HepG2 (cell line): ENCODE measurements at regions not wholly inside any gene's neighbourhood (a gene's known extent, or its start where the extent isn't known, plus 50 kb on each side); places are given as distances from the start of the nearest gene placed in this dataset.

Source experiments
- ATAC-seq: fragments of 200-7000 bp; cut with Tn5 transposase; 3 replicates; pipeline ENCODE4 v1.9.1; 2020; ENCODE audit warnings: mild to moderate bottlenecking, moderate library complexity
- BruUV-seq: library from RNA; stranded (reverse); fragments of 400-500 nt; replicated peaks from 2 replicates; lab custom pipeline; 2021; lab: Mats Ljungman, UMichigan
- CTCF ChIA-PET: fragments of 300-600 bp; formaldehyde crosslinking; extraction: SDS; loops from one replicate; lab custom pipeline; 2021; ENCODE audit warnings: low total read pairs, inconsistent platforms, low intra/inter-chr PET ratio; lab: Yijun Ruan, JAX
- POLR2A ChIA-PET: fragments of 350-600 bp; sonication (Branson Sonifier 250); formaldehyde crosslinking; loops from one replicate; lab custom pipeline; 2020; ENCODE audit warnings: antibody characterized with exemption, inconsistent platforms; lab: Yijun Ruan, JAX
- DNase-seq: peaks from one replicate; pipeline ENCODE4 v3.0.0-alpha.2; 2015; ENCODE audit warnings: low spot score
- FAIRE-seq: peaks from 3 replicates; lab custom pipeline; 2011; peaks lifted over from hg19 to GRCh38; lab: Jason Lieb, UNC
- H2AFZ ChIP-seq: one replicate; pipeline ENCODE4 v1.6.1; 2011; ENCODE audit warnings: low read length, inconsistent platforms
- H3K27ac ChIP-seq: fragments of 300-600 bp; 3 replicates; pipeline ENCODE4 v1.8.0; 2011; ENCODE audit warnings: mixed run types, mild to moderate bottlenecking, mixed read lengths, low read length, inconsistent platforms; ENCODE audit not compliant: insufficient read depth; ENCODE audit errors: extremely low read length
- H3K27me3 ChIP-seq, 2 experiments: fragments of 200-600 bp in 1 of 2; 2 replicates in 1 of 2; 3 replicates in 1 of 2; pipeline versions ENCODE4 v1.6.0 to v1.8.0; 2011; ENCODE audit warnings: low read length in 2 of 2, mild to moderate bottlenecking in 2 of 2, moderate library complexity in 2 of 2, inconsistent platforms in 1 of 2; ENCODE audit not compliant: insufficient read depth in 2 of 2, control insufficient read depth in 1 of 2
- H3K36me3 ChIP-seq, 2 experiments: fragments of 200-600 bp in 1 of 2; replicated peaks in 1 of 2; 2 replicates in 1 of 2; 3 replicates in 1 of 2; pipeline versions ENCODE4 v1.5.1 to v1.8.0; 2011; ENCODE audit warnings: low read length in 2 of 2, inconsistent platforms in 1 of 2; ENCODE audit not compliant: insufficient read depth in 2 of 2, control insufficient read depth in 1 of 2
- H3K4me1 ChIP-seq: 2 replicates; pipeline ENCODE4 v1.5.1; 2012; ENCODE audit warnings: low read length, inconsistent platforms; ENCODE audit not compliant: insufficient read depth
- H3K4me2 ChIP-seq: 2 replicates; pipeline ENCODE4 v1.6.0; 2011; ENCODE audit warnings: low read depth, low read length, inconsistent platforms
- H3K4me3 ChIP-seq, 3 experiments: fragments of 200-600 bp in 1 of 3; sonication (generic), shearing (Covaris generic) in 1 of 3; replicated peaks in 1 of 3; 2 replicates each; pipeline ENCODE4 v1.5.1; 2011 to 2016; ENCODE audit warnings: low read length in 3 of 3, inconsistent platforms in 2 of 3, low read depth in 2 of 3, mild to moderate bottlenecking in 2 of 3, control low read depth in 1 of 3, mixed read lengths in 1 of 3; ENCODE audit not compliant: insufficient read depth in 1 of 3
- H3K79me2 ChIP-seq: one replicate; pipeline ENCODE4 v1.6.1; 2011; ENCODE audit warnings: low read length, inconsistent platforms; ENCODE audit not compliant: insufficient read depth
- H3K9ac ChIP-seq: 2 replicates; pipeline ENCODE4 v1.6.0; 2011; ENCODE audit warnings: mild to moderate bottlenecking, low read depth, low read length, inconsistent platforms; ENCODE audit not compliant: insufficient read depth
- H3K9me3 ChIP-seq: 2 replicates; pipeline ENCODE4 v1.5.1; 2012; ENCODE audit warnings: mild to moderate bottlenecking, low read length
- H4K20me1 ChIP-seq: 2 replicates; pipeline ENCODE4 v1.6.0; 2011; ENCODE audit warnings: inconsistent platforms, mild to moderate bottlenecking, low read length, moderate library complexity; ENCODE audit not compliant: insufficient read depth
- CENPX ChIP-seq: sonication (generic); formaldehyde crosslinking; IDR thresholded peaks from 2 replicates; pipeline ENCODE4 v1.9.0; 2021; ENCODE audit warnings: mild to moderate bottlenecking, missing genetic modification reagents, moderate library complexity
- GZF1 ChIP-seq: sonication (generic); formaldehyde crosslinking; IDR thresholded peaks from 2 replicates; pipeline ENCODE4 v1.5.1; 2020; ENCODE audit warnings: mild to moderate bottlenecking, missing genetic modification reagents
- SATB2 ChIP-seq: sonication (generic); formaldehyde crosslinking; IDR thresholded peaks from 2 replicates; pipeline ENCODE4 v1.5.0; 2020; ENCODE audit warnings: missing genetic modification reagents
- SKI ChIP-seq: fragments of 450-650 bp; IDR thresholded peaks from one replicate; pipeline ENCODE4 v1.6.1; 2018; ENCODE audit warnings: mild to moderate bottlenecking; ENCODE audit not compliant: partially characterized antibody
- TCF7 ChIP-seq: sonication (generic); IDR thresholded peaks from 2 replicates; pipeline ENCODE4 v1.6.1; 2016; ENCODE audit warnings: antibody characterized with exemption, low read depth
- THAP11 ChIP-seq: IDR thresholded peaks from 2 replicates; pipeline ENCODE4 v1.6.1; 2016; ENCODE audit warnings: missing biosample characterization, missing genetic modification reagents
- TP53 ChIP-seq: sonication (generic); formaldehyde crosslinking; conservative IDR thresholded peaks from 2 replicates; pipeline ENCODE4 v1.4.0; 2020; ENCODE audit warnings: missing genetic modification reagents
- WGBS: methylation state at CpG from one replicate; pipeline ENCODE4 v1.1.6; 2017; ENCODE audit warnings: low lambda C conversion rate; 5-methylcytosine and 5-hydroxymethylcytosine counted together
- in situ Hi-C: cut with HindIII; loops from 2 replicates; pipeline ENCODE4 v1.10.0; 2017; ENCODE audit warnings: low pct_unique_long_range_greater_than_20kb; ENCODE audit not compliant: extremely low pct_ligation_motif_present
- intact Hi-C: fragments of 100-400 bp; cut with micrococcal nuclease; formaldehyde crosslinking; loops from one replicate; pipeline ENCODE4 v1.10.0; 2022; ENCODE audit not compliant: unreplicated experiment
- TF ChIP-seq, protein P1 (sequence below): IDR thresholded peaks from 2 replicates; pipeline ENCODE4 v1.4.0; 2020; ENCODE audit warnings: mild to moderate bottlenecking, missing genetic modification reagents
- TF ChIP-seq, protein P2 (sequence below): fragments of 450-650 bp; IDR thresholded peaks from 2 replicates; pipeline ENCODE4 v1.6.1; 2016
- TF ChIP-seq, protein P3 (sequence below): sonication (generic); formaldehyde crosslinking; IDR thresholded peaks from 2 replicates; pipeline ENCODE4 v1.4.0; 2020; ENCODE audit warnings: missing genetic modification reagents, mild to moderate bottlenecking, borderline replicate concordance

DNA sequence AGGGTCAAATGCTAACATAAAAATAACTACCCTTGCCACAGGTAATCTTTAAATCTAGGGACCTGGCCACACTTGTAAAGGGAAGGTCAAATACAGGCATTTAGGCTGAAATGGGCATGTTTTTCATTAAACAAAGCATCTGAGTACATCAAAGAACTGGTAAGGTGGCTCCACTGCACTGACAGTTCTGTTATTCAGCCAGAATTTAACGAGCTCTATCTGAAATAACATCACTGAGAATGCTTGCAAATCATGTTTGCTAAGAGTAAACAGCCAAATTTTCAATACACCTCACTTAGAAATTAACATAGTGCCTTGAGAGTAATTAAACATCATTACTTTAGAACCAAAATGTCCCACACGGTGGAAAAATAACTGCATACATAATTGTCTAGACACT, 118.9 kb downstream of the MTHFS start (continued):
- TF ChIP-seq, protein P1, sequence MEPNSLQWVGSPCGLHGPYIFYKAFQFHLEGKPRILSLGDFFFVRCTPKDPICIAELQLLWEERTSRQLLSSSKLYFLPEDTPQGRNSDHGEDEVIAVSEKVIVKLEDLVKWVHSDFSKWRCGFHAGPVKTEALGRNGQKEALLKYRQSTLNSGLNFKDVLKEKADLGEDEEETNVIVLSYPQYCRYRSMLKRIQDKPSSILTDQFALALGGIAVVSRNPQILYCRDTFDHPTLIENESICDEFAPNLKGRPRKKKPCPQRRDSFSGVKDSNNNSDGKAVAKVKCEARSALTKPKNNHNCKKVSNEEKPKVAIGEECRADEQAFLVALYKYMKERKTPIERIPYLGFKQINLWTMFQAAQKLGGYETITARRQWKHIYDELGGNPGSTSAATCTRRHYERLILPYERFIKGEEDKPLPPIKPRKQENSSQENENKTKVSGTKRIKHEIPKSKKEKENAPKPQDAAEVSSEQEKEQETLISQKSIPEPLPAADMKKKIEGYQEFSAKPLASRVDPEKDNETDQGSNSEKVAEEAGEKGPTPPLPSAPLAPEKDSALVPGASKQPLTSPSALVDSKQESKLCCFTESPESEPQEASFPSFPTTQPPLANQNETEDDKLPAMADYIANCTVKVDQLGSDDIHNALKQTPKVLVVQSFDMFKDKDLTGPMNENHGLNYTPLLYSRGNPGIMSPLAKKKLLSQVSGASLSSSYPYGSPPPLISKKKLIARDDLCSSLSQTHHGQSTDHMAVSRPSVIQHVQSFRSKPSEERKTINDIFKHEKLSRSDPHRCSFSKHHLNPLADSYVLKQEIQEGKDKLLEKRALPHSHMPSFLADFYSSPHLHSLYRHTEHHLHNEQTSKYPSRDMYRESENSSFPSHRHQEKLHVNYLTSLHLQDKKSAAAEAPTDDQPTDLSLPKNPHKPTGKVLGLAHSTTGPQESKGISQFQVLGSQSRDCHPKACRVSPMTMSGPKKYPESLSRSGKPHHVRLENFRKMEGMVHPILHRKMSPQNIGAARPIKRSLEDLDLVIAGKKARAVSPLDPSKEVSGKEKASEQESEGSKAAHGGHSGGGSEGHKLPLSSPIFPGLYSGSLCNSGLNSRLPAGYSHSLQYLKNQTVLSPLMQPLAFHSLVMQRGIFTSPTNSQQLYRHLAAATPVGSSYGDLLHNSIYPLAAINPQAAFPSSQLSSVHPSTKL (CRISPR knock-in tag), result no peak

DNA sequence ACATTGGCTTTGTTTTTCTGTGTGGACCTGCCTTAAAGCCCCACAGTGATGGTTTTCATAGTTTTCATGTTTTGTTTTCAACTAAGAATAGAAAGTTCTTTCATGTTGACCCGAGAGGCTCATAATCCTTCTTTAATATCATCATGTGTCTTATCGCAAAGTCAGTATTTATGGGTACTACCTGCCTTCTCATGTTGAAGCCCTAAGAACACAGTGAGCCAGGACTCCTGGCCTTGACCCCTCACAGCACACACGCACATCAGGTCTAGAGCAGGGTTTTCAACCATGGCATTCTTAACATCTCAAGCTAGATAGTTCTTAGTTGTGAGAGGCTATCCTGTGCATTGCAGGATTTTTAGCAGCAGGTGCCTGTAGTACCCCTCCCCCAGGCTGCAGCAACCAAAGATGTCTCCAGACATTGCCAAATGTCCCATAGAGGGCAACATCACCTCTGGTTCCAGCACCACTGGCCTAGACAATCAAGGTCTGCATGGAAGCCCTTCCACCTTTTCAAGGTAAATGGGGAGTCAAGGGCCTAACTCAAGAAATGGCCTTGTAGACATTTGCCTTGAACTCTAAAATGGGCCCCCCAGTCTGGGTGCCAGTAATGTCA, 118.3 kb downstream of the MTHFS start:
- H3K79me2 ChIP-seq, result no peaks in the 10 kb centered on the region
- POLR2A ChIA-PET, result no interaction called here
- 0 out of 2 replicates have a peak, but pooled peaks cover 4% of the 10 kb centered on the region for H3K9me3 ChIP-seq
- H4K20me1 ChIP-seq, result no peaks in the 10 kb centered on the region
- intact Hi-C loops, result no loop called here
- FAIRE-seq (no peak), DNase-seq (no peak)
- no peaks in the 10 kb centered on the region for H3K4me1 ChIP-seq
- in situ Hi-C loops, result no loop called here
- peaks cover 0 to 4% of the 10 kb centered on the region in 2 experiments; a peak in 1 of 5 replicates for H3K27me3 ChIP-seq
- H3K9ac ChIP-seq, result no peak overlapping the region
- no peak for TF ChIP-seq TCF7
- TF ChIP-seq, protein P2, sequence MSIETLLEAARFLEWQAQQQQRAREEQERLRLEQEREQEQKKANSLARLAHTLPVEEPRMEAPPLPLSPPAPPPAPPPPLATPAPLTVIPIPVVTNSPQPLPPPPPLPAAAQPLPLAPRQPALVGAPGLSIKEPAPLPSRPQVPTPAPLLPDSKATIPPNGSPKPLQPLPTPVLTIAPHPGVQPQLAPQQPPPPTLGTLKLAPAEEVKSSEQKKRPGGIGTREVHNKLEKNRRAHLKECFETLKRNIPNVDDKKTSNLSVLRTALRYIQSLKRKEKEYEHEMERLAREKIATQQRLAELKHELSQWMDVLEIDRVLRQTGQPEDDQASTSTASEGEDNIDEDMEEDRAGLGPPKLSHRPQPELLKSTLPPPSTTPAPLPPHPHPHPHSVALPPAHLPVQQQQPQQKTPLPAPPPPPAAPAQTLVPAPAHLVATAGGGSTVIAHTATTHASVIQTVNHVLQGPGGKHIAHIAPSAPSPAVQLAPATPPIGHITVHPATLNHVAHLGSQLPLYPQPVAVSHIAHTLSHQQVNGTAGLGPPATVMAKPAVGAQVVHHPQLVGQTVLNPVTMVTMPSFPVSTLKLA, result no peak
- TF ChIP-seq SKI, result no peak
- TF ChIP-seq, protein P3, sequence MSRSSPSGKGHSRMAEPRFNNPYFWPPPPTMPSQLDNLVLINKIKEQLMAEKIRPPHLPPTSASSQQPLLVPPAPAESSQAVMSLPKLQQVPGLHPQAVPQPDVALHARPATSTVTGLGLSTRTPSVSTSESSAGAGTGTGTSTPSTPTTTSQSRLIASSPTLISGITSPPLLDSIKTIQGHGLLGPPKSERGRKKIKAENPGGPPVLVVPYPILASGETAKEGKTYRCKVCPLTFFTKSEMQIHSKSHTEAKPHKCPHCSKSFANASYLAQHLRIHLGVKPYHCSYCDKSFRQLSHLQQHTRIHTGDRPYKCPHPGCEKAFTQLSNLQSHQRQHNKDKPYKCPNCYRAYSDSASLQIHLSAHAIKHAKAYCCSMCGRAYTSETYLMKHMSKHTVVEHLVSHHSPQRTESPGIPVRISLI (CRISPR knock-in tag), result no peak
- TF ChIP-seq TP53 (CRISPR knock-in tag), result no peak
- no peak for TF ChIP-seq SATB2
- no peak for TF ChIP-seq GZF1 (CRISPR knock-in tag)
- TF ChIP-seq CENPX, result no peak
- no peak for TF ChIP-seq THAP11
- TF ChIP-seq, all 625 proteins: peak for 0
- no peak for ATAC-seq
- H3K27ac ChIP-seq, result no peak overlapping the region
- CTCF ChIA-PET, result no interaction called here
- no peaks in the 10 kb centered on the region for H3K36me3 ChIP-seq
- WGBS, result 45% methylated on average over 3 of the region's 3 CpGs
- H3K4me2 ChIP-seq, result no peak overlapping the region
- H2AFZ ChIP-seq, result no peak overlapping the region
- no TSS peak for BruUV-seq
- no peak overlapping the region for H3K4me3 ChIP-seq
